GM23338 (cell line): ENCODE measurements at regions not wholly inside any gene's neighbourhood (a gene's known extent, or its start where the extent isn't known, plus 50 kb on each side); places are given as distances from the start of the nearest gene placed in this dataset.

Source experiments
- ATAC-seq: fragments of 200-7000 bp; cut with Tn5 transposase; 3 replicates; pipeline ENCODE4 v1.9.1; 2020
- DNase-seq: peaks from one replicate; pipeline ENCODE4 v3.0.0-alpha.2; 2015; ENCODE audit warnings: low spot score
- H2AFZ ChIP-seq: fragments of 200-600 bp; sonication (generic); 2 replicates; pipeline ENCODE4 v1.8.0; 2016; ENCODE audit warnings: antibody characterized with exemption, mild to moderate bottlenecking, moderate library complexity
- H3F3A ChIP-seq: fragments of 200-600 bp; sonication (generic); replicated peaks from 2 replicates; pipeline ENCODE4 v1.8.0; 2017; ENCODE audit warnings: antibody characterized with exemption, mixed run types, low read depth
- H3K27ac ChIP-seq: fragments of 200-600 bp; sonication (generic); 2 replicates; pipeline ENCODE4 v1.6.1; 2016; ENCODE audit warnings: low read depth
- H3K27me3 ChIP-seq: fragments of 200-600 bp; sonication (generic); 2 replicates; pipeline ENCODE4 v1.8.0; 2016; ENCODE audit warnings: mild to moderate bottlenecking, mixed run types, moderate library complexity; ENCODE audit not compliant: insufficient read depth
- H3K36me3 ChIP-seq: fragments of 200-600 bp; sonication (generic); 2 replicates; pipeline ENCODE4 v1.8.0; 2016; ENCODE audit warnings: mild to moderate bottlenecking; ENCODE audit not compliant: insufficient read depth
- H3K4me1 ChIP-seq: fragments of 200-600 bp; sonication (generic); 2 replicates; pipeline ENCODE4 v1.8.0; 2016; ENCODE audit warnings: mild to moderate bottlenecking, moderate library complexity; ENCODE audit not compliant: insufficient read depth
- H3K4me2 ChIP-seq: fragments of 200-600 bp; sonication (generic); 2 replicates; pipeline ENCODE4 v1.7.1; 2017; ENCODE audit warnings: mixed run types
- H3K4me3 ChIP-seq: fragments of 200-600 bp; sonication (generic); 2 replicates; pipeline ENCODE4 v1.6.1; 2016; ENCODE audit warnings: mixed run types
- H3K79me2 ChIP-seq: fragments of 200-600 bp; sonication (generic); replicated peaks from 2 replicates; pipeline ENCODE4 v1.8.0; 2017; ENCODE audit warnings: mild to moderate bottlenecking; ENCODE audit not compliant: insufficient read depth
- H3K9me2 ChIP-seq: fragments of 200-600 bp; sonication (generic); 2 replicates; pipeline ENCODE4 v1.8.0; 2017; ENCODE audit not compliant: insufficient read depth
- H4K20me1 ChIP-seq: fragments of 200-600 bp; sonication (generic); replicated peaks from 2 replicates; pipeline ENCODE4 v1.8.0; 2017; ENCODE audit warnings: mild to moderate bottlenecking; ENCODE audit not compliant: insufficient read depth
- H3K27ac Mint-ChIP-seq: 2 replicates; pipeline ENCODE4 v1.8.0; 2020; ENCODE audit warnings: inconsistent platforms, mild to moderate bottlenecking, moderate library complexity, mixed read lengths
- H3K27me3 Mint-ChIP-seq: 3 replicates; pipeline ENCODE4 v1.8.0; 2022; ENCODE audit warnings: low read depth, mild to moderate bottlenecking, moderate library complexity, mixed read lengths, inconsistent platforms; ENCODE audit not compliant: insufficient read depth, poor library complexity
- H3K36me3 Mint-ChIP-seq: 3 replicates; pipeline ENCODE4 v1.8.0; 2021; ENCODE audit warnings: low read depth, mild to moderate bottlenecking, inconsistent platforms, moderate library complexity, mixed read lengths
- H3K4me1 Mint-ChIP-seq: 3 replicates; pipeline ENCODE4 v1.8.0; 2020; ENCODE audit warnings: mild to moderate bottlenecking, inconsistent platforms, mixed read lengths
- H3K4me3 Mint-ChIP-seq: 3 replicates; pipeline ENCODE4 v1.8.0; 2021; ENCODE audit warnings: moderate library complexity, mild to moderate bottlenecking, inconsistent platforms, mixed read lengths
- H3K9me3 Mint-ChIP-seq: 3 replicates; pipeline ENCODE4 v1.8.0; 2020; ENCODE audit warnings: moderate library complexity, mild to moderate bottlenecking, inconsistent platforms, mixed read lengths
- CREB1 ChIP-seq: fragments of 250-450 bp; sonication (Bioruptor Pico); IDR thresholded peaks from 2 replicates; pipeline ENCODE4 v1.5.0; 2020; ENCODE audit warnings: low read depth, mild to moderate bottlenecking, moderate library complexity
- CTCF ChIP-seq, 2 experiments: fragments of 200-600 bp in 1 of 2; sonication (generic) in 1 of 2; conservative IDR thresholded peaks; 2 replicates each; pipeline versions ENCODE4 v1.5.1 to v1.6.1; 2016 to 2017; ENCODE audit warnings: antibody characterized with exemption in 2 of 2, low read depth in 2 of 2, mild to moderate bottlenecking in 2 of 2, moderate library complexity in 1 of 2
- ETS1 ChIP-seq: IDR thresholded peaks from 2 replicates; pipeline ENCODE4 v1.6.1; 2016; ENCODE audit warnings: antibody characterized with exemption
- EZH2 ChIP-seq: fragments of 200-600 bp; sonication (generic); IDR thresholded peaks from one replicate; pipeline ENCODE4 v1.8.0; 2017; ENCODE audit warnings: antibody characterized with exemption, mild to moderate bottlenecking, low read depth; ENCODE audit not compliant: unreplicated experiment
- EZH2phosphoT487 ChIP-seq: fragments of 200-600 bp; sonication (generic); IDR thresholded peaks from one replicate; pipeline ENCODE4 v1.8.1; 2018; ENCODE audit warnings: antibody characterized with exemption; ENCODE audit not compliant: unreplicated experiment
- JUNB ChIP-seq: IDR thresholded peaks from one replicate; pipeline ENCODE4 v1.6.1; 2016; ENCODE audit warnings: antibody characterized with exemption; ENCODE audit not compliant: unreplicated experiment
- NANOG ChIP-seq: IDR thresholded peaks from 2 replicates; pipeline ENCODE4 v1.6.1; 2016; ENCODE audit warnings: antibody characterized with exemption, borderline replicate concordance
- POLR2AphosphoS5 ChIP-seq: IDR thresholded peaks from 2 replicates; pipeline ENCODE4 v1.6.1; 2016; ENCODE audit warnings: antibody characterized with exemption, low read depth
- REST ChIP-seq: IDR thresholded peaks from one replicate; pipeline ENCODE4 v1.6.1; 2018; ENCODE audit warnings: antibody characterized with exemption; ENCODE audit not compliant: unreplicated experiment
- STAT1 ChIP-seq: IDR thresholded peaks from one replicate; pipeline ENCODE4 v1.6.1; 2016; ENCODE audit warnings: antibody characterized with exemption; ENCODE audit not compliant: unreplicated experiment
- ZNF114 ChIP-seq: fragments of 250-450 bp; sonication (Bioruptor Pico); IDR thresholded peaks from 2 replicates; pipeline ENCODE4 v1.5.0; 2020; ENCODE audit warnings: mild to moderate bottlenecking, moderate library complexity
- ZNF331 ChIP-seq: fragments of 250-450 bp; sonication (Bioruptor Pico); IDR thresholded peaks from 2 replicates; pipeline ENCODE4 v1.5.0; 2020; ENCODE audit warnings: low read depth, mild to moderate bottlenecking, moderate library complexity
- ZNF462 ChIP-seq: fragments of 250-450 bp; sonication (Bioruptor Pico); IDR thresholded peaks from 2 replicates; pipeline ENCODE4 v1.5.0; 2020; ENCODE audit warnings: mild to moderate bottlenecking, moderate library complexity

GRCh38 chr5:26498972-26499371 is 539.4 kb downstream of the CDH9 start:
- Mint-ChIP-seq H3K4me3 (no peak overlapping the region), H3K36me3 (peaks cover 4% of the 10 kb centered on the region; the same call in 1 of the 3 replicates), H3K9me3 (peaks cover 17% of the 10 kb centered on the region), H3K27me3 (peaks cover 4% of the 10 kb centered on the region), H3K27ac (no peak overlapping the region), H3K4me1 (peaks cover 4% of the 10 kb centered on the region)
- Histone ChIP-seq H3K4me2 (no peak overlapping the region), H3K4me3 (no peak overlapping the region), H3K27ac (no peak overlapping the region), H3F3A (no peaks in the 10 kb centered on the region), H2AFZ (no peak overlapping the region), H3K27me3 (no peaks in the 10 kb centered on the region), H4K20me1 (no peaks in the 10 kb centered on the region), H3K9me2 (0 out of 2 replicates have a peak, but pooled peaks cover 5% of the 10 kb centered on the region), H3K4me1 (0 out of 2 replicates have a peak, but pooled peaks cover 5% of the 10 kb centered on the region), H3K79me2 (no peaks in the 10 kb centered on the region), H3K36me3 (no peaks in the 10 kb centered on the region; the same call in 1 of the 2 replicates)
- TF ChIP-seq NANOG = no peak
- TF ChIP-seq JUNB = no peak
- no peak for TF ChIP-seq ZNF114 (CRISPR knock-in tag)
- no peak for TF ChIP-seq CTCF (conservative IDR thresholded peaks at IDR 0.05; ENCODE audit: low read depth in 2 of 2)
- no peak for TF ChIP-seq ZNF331 (CRISPR knock-in tag)
- no peak for TF ChIP-seq EZH2phosphoT487
- TF ChIP-seq EZH2 = no peak
- TF ChIP-seq CREB1 = no peak
- TF ChIP-seq POLR2AphosphoS5 = no peak
- no peak for TF ChIP-seq ZNF462 (CRISPR knock-in tag)
- TF ChIP-seq REST = no peak
- no peak for TF ChIP-seq STAT1
- TF ChIP-seq ETS1 = no peak
- DNase-seq (no peak), ATAC-seq (no peak)
